Ishikawa (cell line): ENCODE measurements at regions not wholly inside any gene's neighbourhood (a gene's known extent, or its start where the extent isn't known, plus 50 kb on each side); places are given as distances from the start of the nearest gene placed in this dataset.

ENCODE experiments used
- CEBPB ChIP-seq: IDR thresholded peaks from 2 replicates; pipeline ENCODE4 v1.6.1; 2012
- CREB1 ChIP-seq: IDR thresholded peaks from 2 replicates; pipeline ENCODE4 v1.6.1; 2012; ENCODE audit warnings: low read depth
- EGR1 ChIP-seq: IDR thresholded peaks from 2 replicates; pipeline ENCODE4 v1.6.1; 2012
- EP300 ChIP-seq: IDR thresholded peaks from 2 replicates; pipeline ENCODE4 v1.6.1; 2012; ENCODE audit warnings: borderline replicate concordance
- MAX ChIP-seq: IDR thresholded peaks from 2 replicates; pipeline ENCODE4 v1.6.1; 2012
- NFIC ChIP-seq: IDR thresholded peaks from 2 replicates; pipeline ENCODE4 v1.6.1; 2012
- RAD21 ChIP-seq: IDR thresholded peaks from 2 replicates; pipeline ENCODE4 v1.6.1; 2012; ENCODE audit warnings: low read depth
- REST ChIP-seq: IDR thresholded peaks from 2 replicates; pipeline ENCODE4 v1.6.1; 2012; ENCODE audit warnings: low read depth, mild to moderate bottlenecking
- TAF1 ChIP-seq: IDR thresholded peaks from 2 replicates; pipeline ENCODE4 v1.6.1; 2012; ENCODE audit warnings: low read depth, mild to moderate bottlenecking
- TCF12 ChIP-seq: IDR thresholded peaks from 2 replicates; pipeline ENCODE4 v1.6.1; 2012; ENCODE audit warnings: low read depth
- YY1 ChIP-seq: IDR thresholded peaks from 2 replicates; pipeline ENCODE4 v1.6.1; 2012; ENCODE audit warnings: low read depth

GRCh38 chr6:12472601-12473038, 182.5 kb downstream of the EDN1 start:
- no peak for TF ChIP-seq TAF1
- TF ChIP-seq TCF12: no peak
- TF ChIP-seq YY1: no peak
- TF ChIP-seq MAX: no peak
- no peak for TF ChIP-seq NFIC
- no peak for TF ChIP-seq CEBPB
- no peak for TF ChIP-seq CREB1
- TF ChIP-seq REST: no peak
- no peak for TF ChIP-seq EGR1
- no peak for TF ChIP-seq RAD21
- TF ChIP-seq EP300: no peak
